ENCODE measurements at regions not wholly inside any gene's neighbourhood (a gene's known extent, or its start where the extent isn't known, plus 50 kb on each side); places are given as distances from the start of the nearest gene placed in this dataset.

GRCh38 chr1:103363008-103363365 lies 162.5 kb upstream of the RNPC3 start:
- in situ Hi-C loops (cut with MboI; ENCODE audit: low pct_unique_long_range_greater_than_20kb, low sequenced_read_pairs, unreplicated experiment), result no loop called here
- TF ChIP-seq CTCF (IDR thresholded peaks at IDR 0.05; ENCODE audit: extremely low read depth, insufficient read depth, missing control alignments), result no peak
- DNase-seq (ENCODE audit: low spot score), result no peak

GRCh38 chr1:103362348-103363007 lies 163.0 kb upstream of the RNPC3 start:
- in situ Hi-C loops (cut with MboI; ENCODE audit: low pct_unique_long_range_greater_than_20kb, low sequenced_read_pairs, unreplicated experiment), result no loop called here
- TF ChIP-seq CTCF (IDR thresholded peaks at IDR 0.05; ENCODE audit: extremely low read depth, insufficient read depth, missing control alignments), result no peak
- no peak for DNase-seq (ENCODE audit: low spot score)

GRCh38 chr1:103353391-103353790 lies 172.1 kb upstream of the RNPC3 start:
- TF ChIP-seq CTCF (IDR thresholded peaks at IDR 0.05; ENCODE audit: extremely low read depth, insufficient read depth, missing control alignments), result no peak
- DNase-seq (ENCODE audit: low spot score), result no peak
- in situ Hi-C loops (cut with MboI; ENCODE audit: low pct_unique_long_range_greater_than_20kb, low sequenced_read_pairs, unreplicated experiment), result no loop called here

- DNase-seq (ENCODE audit: low spot score), result no peak
- in situ Hi-C loops (cut with MboI; ENCODE audit: low pct_unique_long_range_greater_than_20kb, low sequenced_read_pairs, unreplicated experiment), result no loop called here
- no peak for TF ChIP-seq CTCF (IDR thresholded peaks at IDR 0.05; ENCODE audit: extremely low read depth, insufficient read depth, missing control alignments)
Measured at GRCh38 chr1:103348136-103348535, 177.4 kb upstream of the RNPC3 start.

- in situ Hi-C loops (cut with MboI; ENCODE audit: low pct_unique_long_range_greater_than_20kb, low sequenced_read_pairs, unreplicated experiment), result no loop called here
- DNase-seq (ENCODE audit: low spot score), result no peak
- no peak for TF ChIP-seq CTCF (IDR thresholded peaks at IDR 0.05; ENCODE audit: extremely low read depth, insufficient read depth, missing control alignments)
Measured at GRCh38 chr1:103344930-103345329, 180.6 kb upstream of the RNPC3 start.

GRCh38 chr1:103341377-103341880 lies 184.1 kb upstream of the RNPC3 start:
- no peak for DNase-seq (ENCODE audit: low spot score)
- no peak for TF ChIP-seq CTCF (IDR thresholded peaks at IDR 0.05; ENCODE audit: extremely low read depth, insufficient read depth, missing control alignments)
- in situ Hi-C loops (cut with MboI; ENCODE audit: low pct_unique_long_range_greater_than_20kb, low sequenced_read_pairs, unreplicated experiment), result no loop called here
